ENCODE measurements at regions not wholly inside any gene's neighbourhood (a gene's known extent, or its start where the extent isn't known, plus 50 kb on each side); places are given as distances from the start of the nearest gene placed in this dataset.
A peak's percentile ranks its signal among the peaks of the same experiment; 100 is the strongest.

DNA sequence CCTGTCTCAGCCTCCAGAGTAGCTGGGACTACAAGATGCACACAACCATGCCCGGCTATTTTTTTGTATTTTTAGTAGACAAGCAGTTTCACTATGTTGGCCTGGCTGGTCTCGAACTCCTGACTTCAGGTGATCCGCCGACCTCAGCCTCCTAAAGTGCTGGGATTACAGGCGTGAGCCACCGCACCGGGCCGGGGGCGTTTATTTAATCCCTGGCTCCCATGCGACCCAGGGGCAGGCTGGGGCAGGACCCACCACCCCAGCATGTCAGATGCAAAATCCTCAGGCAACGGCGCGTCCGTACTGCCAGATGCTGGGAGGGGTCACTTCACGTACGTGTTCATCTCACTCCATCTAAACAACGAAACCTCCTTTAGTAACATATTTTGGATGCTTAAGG lies 518.7 kb upstream of the NOX3 start:
- H4K8ac ChIP-seq (ENCODE audit: low read length), result no peak overlapping the region
- WGBS, result 97% methylated on average over 17 of the region's 17 CpGs
- H2BK5ac ChIP-seq (ENCODE audit: low read depth, low read length, poor library complexity, severe bottlenecking), result no peak overlapping the region
- no peak overlapping the region for H3K9ac ChIP-seq (ENCODE audit: low read length)
- H3K27ac ChIP-seq (ENCODE audit: low read length, poor library complexity, severe bottlenecking), result no peak overlapping the region
- H3K9me3 ChIP-seq (ENCODE audit: control insufficient read depth, low read length), result peaks cover 17% of the 10 kb centered on the region
- no peak overlapping the region for H3K4me3 ChIP-seq (ENCODE audit: insufficient read depth in 1 of 2, low read depth in 1 of 2, low read length in 2 of 2)
- H2AK5ac ChIP-seq (ENCODE audit: low read length, severe bottlenecking), result no peak overlapping the region
- H2BK15ac ChIP-seq (ENCODE audit: low read depth, poor library complexity, severe bottlenecking), result no peak overlapping the region
- H3K79me1 ChIP-seq (replicated peaks; ENCODE audit: low read length, poor library complexity, severe bottlenecking), result no peaks in the 10 kb centered on the region
- no peak overlapping the region for H2BK12ac ChIP-seq (ENCODE audit: low read length in 2 of 2)
- no peaks in the 10 kb centered on the region for H3K27me3 ChIP-seq (ENCODE audit: control insufficient read depth in 1 of 2, insufficient read depth in 1 of 2, low read length in 2 of 2)
- no peak for DNase-seq
- no peak overlapping the region for H2AFZ ChIP-seq (ENCODE audit: low read depth, low read length)
- H3K23ac ChIP-seq (ENCODE audit: low read length in 2 of 2), result no peak overlapping the region
- no peaks in the 10 kb centered on the region for H3K4me1 ChIP-seq (ENCODE audit: control insufficient read depth, insufficient read depth, low read depth, low read length)
- no peaks in the 10 kb centered on the region for H3K36me3 ChIP-seq (ENCODE audit: control insufficient read depth in 1 of 2, insufficient read depth in 2 of 2, low read depth in 1 of 2, low read length in 2 of 2)
- H4K91ac ChIP-seq (ENCODE audit: low read length), result peak overlapping the region; percentile 3
- H2BK120ac ChIP-seq (ENCODE audit: low read depth, low read length), result no peak overlapping the region
- no peak overlapping the region for H3K4me2 ChIP-seq (ENCODE audit: low read length, poor library complexity, severe bottlenecking)
- H3K4ac ChIP-seq (ENCODE audit: low read depth in 1 of 2, low read length in 2 of 2), result no peak overlapping the region
- no peak overlapping the region for H3K14ac ChIP-seq (ENCODE audit: low read length in 2 of 2)
- H3K18ac ChIP-seq (ENCODE audit: low read depth in 1 of 2, low read length in 2 of 2), result no peak overlapping the region

DNA sequence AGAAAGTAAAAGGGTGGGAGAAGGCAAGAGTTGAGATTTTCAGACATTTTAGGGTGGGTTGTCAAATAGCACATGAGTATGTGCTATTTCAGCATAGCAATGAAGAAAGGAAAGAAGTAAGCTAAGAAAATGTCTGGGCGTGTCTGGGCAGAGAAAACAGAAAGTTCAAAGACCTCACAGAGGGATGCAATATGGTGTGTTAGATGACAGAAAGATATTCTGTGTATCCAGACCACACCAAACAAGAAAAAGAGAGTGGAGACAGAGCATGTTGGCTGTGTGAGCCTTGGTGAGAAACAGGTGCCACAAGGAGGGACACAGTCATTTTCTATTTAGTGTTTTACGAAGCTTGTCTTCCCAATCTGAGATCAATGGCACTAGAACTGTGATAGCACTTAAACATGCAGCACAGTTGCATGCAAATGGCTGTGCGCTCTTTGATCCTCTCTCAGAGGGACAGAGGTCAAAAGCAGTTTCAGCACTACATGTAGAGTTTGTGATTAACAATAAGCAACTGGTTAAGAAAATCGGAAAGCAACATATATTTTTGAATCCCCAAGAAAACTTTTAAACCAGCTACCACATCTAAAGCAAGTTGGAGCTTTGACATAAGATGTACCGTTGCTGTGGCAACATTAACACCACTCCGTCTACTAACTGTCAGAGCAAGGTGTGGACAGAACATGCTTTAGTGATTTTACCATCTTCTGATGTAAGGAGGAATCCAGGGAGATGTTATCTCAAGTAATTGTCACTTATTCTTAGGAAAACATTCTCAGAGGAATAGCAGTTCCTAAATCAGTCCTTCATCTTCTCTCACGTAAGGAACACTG lies 515.5 kb upstream of the NOX3 start:
- Histone ChIP-seq H3K36me3 (ENCODE audit: control insufficient read depth in 1 of 2, insufficient read depth in 2 of 2, low read depth in 1 of 2, low read length in 2 of 2) (no peaks in the 10 kb centered on the region), H3K9me3 (ENCODE audit: control insufficient read depth, low read length) (peaks cover 12% of the 10 kb centered on the region), H2AK5ac (ENCODE audit: low read length, severe bottlenecking) (no peak overlapping the region), H2BK5ac (ENCODE audit: low read depth, low read length, poor library complexity, severe bottlenecking) (no peak overlapping the region), H3K79me1 (replicated peaks; ENCODE audit: low read length, poor library complexity, severe bottlenecking) (no peaks in the 10 kb centered on the region), H2BK120ac (ENCODE audit: low read depth, low read length) (no peak overlapping the region), H2AFZ (ENCODE audit: low read depth, low read length) (no peak overlapping the region), H3K4ac (ENCODE audit: low read depth in 1 of 2, low read length in 2 of 2) (no peak overlapping the region), H3K9ac (ENCODE audit: low read length) (no peak overlapping the region), H3K27ac (ENCODE audit: low read length, poor library complexity, severe bottlenecking) (no peak overlapping the region), H3K4me1 (ENCODE audit: control insufficient read depth, insufficient read depth, low read depth, low read length) (no peaks in the 10 kb centered on the region), H2BK12ac (ENCODE audit: low read length in 2 of 2) (no peak overlapping the region), H4K8ac (ENCODE audit: low read length) (no peak overlapping the region), H3K18ac (ENCODE audit: low read depth in 1 of 2, low read length in 2 of 2) (no peak overlapping the region), H4K91ac (ENCODE audit: low read length) (no peak overlapping the region), H3K4me2 (ENCODE audit: low read length, poor library complexity, severe bottlenecking) (no peak overlapping the region), H3K4me3 (ENCODE audit: insufficient read depth in 1 of 2, low read depth in 1 of 2, low read length in 2 of 2) (no peak overlapping the region), H3K14ac (ENCODE audit: low read length in 2 of 2) (no peak overlapping the region), H2BK15ac (ENCODE audit: low read depth, poor library complexity, severe bottlenecking) (no peak overlapping the region), H3K23ac (ENCODE audit: low read length in 2 of 2) (no peak overlapping the region), H3K27me3 (ENCODE audit: control insufficient read depth in 1 of 2, insufficient read depth in 1 of 2, low read length in 2 of 2) (no peaks in the 10 kb centered on the region)
- no peak for DNase-seq
- 93% methylated on average over 6 of the region's 7 CpGs for WGBS

GRCh38 chr6:155970472-155970871 lies 514.8 kb upstream of the NOX3 start:
- Histone ChIP-seq H3K4ac (ENCODE audit: low read depth in 1 of 2, low read length in 2 of 2) (no peak overlapping the region), H3K27ac (ENCODE audit: low read length, poor library complexity, severe bottlenecking) (no peak overlapping the region), H3K9ac (ENCODE audit: low read length) (no peak overlapping the region), H2AK5ac (ENCODE audit: low read length, severe bottlenecking) (no peak overlapping the region), H3K4me2 (ENCODE audit: low read length, poor library complexity, severe bottlenecking) (no peak overlapping the region), H3K36me3 (ENCODE audit: control insufficient read depth in 1 of 2, insufficient read depth in 2 of 2, low read depth in 1 of 2, low read length in 2 of 2) (no peaks in the 10 kb centered on the region), H2BK120ac (ENCODE audit: low read depth, low read length) (no peak overlapping the region), H3K23ac (ENCODE audit: low read length in 2 of 2) (no peak overlapping the region), H3K14ac (ENCODE audit: low read length in 2 of 2) (no peak overlapping the region), H3K18ac (ENCODE audit: low read depth in 1 of 2, low read length in 2 of 2) (no peak overlapping the region), H2AFZ (ENCODE audit: low read depth, low read length) (no peak overlapping the region), H4K8ac (ENCODE audit: low read length) (no peak overlapping the region), H2BK15ac (ENCODE audit: low read depth, poor library complexity, severe bottlenecking) (no peak overlapping the region), H3K9me3 (ENCODE audit: control insufficient read depth, low read length) (peaks cover 12% of the 10 kb centered on the region), H3K4me3 (ENCODE audit: insufficient read depth in 1 of 2, low read depth in 1 of 2, low read length in 2 of 2) (no peak overlapping the region), H4K91ac (ENCODE audit: low read length) (no peak overlapping the region), H2BK5ac (ENCODE audit: low read depth, low read length, poor library complexity, severe bottlenecking) (no peak overlapping the region), H3K79me1 (replicated peaks; ENCODE audit: low read length, poor library complexity, severe bottlenecking) (no peaks in the 10 kb centered on the region), H3K27me3 (ENCODE audit: control insufficient read depth in 1 of 2, insufficient read depth in 1 of 2, low read length in 2 of 2) (no peaks in the 10 kb centered on the region), H3K4me1 (ENCODE audit: control insufficient read depth, insufficient read depth, low read depth, low read length) (no peaks in the 10 kb centered on the region), H2BK12ac (ENCODE audit: low read length in 2 of 2) (no peak overlapping the region)
- no peak for DNase-seq

GRCh38 chr6:155968921-155969320 lies 513.3 kb upstream of the NOX3 start:
- H3K4ac ChIP-seq (ENCODE audit: low read depth in 1 of 2, low read length in 2 of 2), result no peak overlapping the region
- H2AK5ac ChIP-seq (ENCODE audit: low read length, severe bottlenecking), result no peak overlapping the region
- no peak overlapping the region for H2AFZ ChIP-seq (ENCODE audit: low read depth, low read length)
- H2BK5ac ChIP-seq (ENCODE audit: low read depth, low read length, poor library complexity, severe bottlenecking), result no peak overlapping the region
- peaks cover 16% of the 10 kb centered on the region for H3K9me3 ChIP-seq (ENCODE audit: control insufficient read depth, low read length)
- no peak overlapping the region for H2BK120ac ChIP-seq (ENCODE audit: low read depth, low read length)
- H3K27me3 ChIP-seq (ENCODE audit: control insufficient read depth in 1 of 2, insufficient read depth in 1 of 2, low read length in 2 of 2), result no peaks in the 10 kb centered on the region
- H3K36me3 ChIP-seq (ENCODE audit: control insufficient read depth in 1 of 2, insufficient read depth in 2 of 2, low read depth in 1 of 2, low read length in 2 of 2), result no peaks in the 10 kb centered on the region
- H3K79me1 ChIP-seq (replicated peaks; ENCODE audit: low read length, poor library complexity, severe bottlenecking), result no peaks in the 10 kb centered on the region
- DNase-seq, result no peak
- no peak overlapping the region for H3K14ac ChIP-seq (ENCODE audit: low read length in 2 of 2)
- H3K18ac ChIP-seq (ENCODE audit: low read depth in 1 of 2, low read length in 2 of 2), result no peak overlapping the region
- no peak overlapping the region for H4K91ac ChIP-seq (ENCODE audit: low read length)
- H3K27ac ChIP-seq (ENCODE audit: low read length, poor library complexity, severe bottlenecking), result no peak overlapping the region
- H3K4me2 ChIP-seq (ENCODE audit: low read length, poor library complexity, severe bottlenecking), result no peak overlapping the region
- no peak overlapping the region for H4K8ac ChIP-seq (ENCODE audit: low read length)
- H2BK12ac ChIP-seq (ENCODE audit: low read length in 2 of 2), result no peak overlapping the region
- no peaks in the 10 kb centered on the region for H3K4me1 ChIP-seq (ENCODE audit: control insufficient read depth, insufficient read depth, low read depth, low read length)
- no peak overlapping the region for H2BK15ac ChIP-seq (ENCODE audit: low read depth, poor library complexity, severe bottlenecking)
- no peak overlapping the region for H3K4me3 ChIP-seq (ENCODE audit: insufficient read depth in 1 of 2, low read depth in 1 of 2, low read length in 2 of 2)
- 100% methylated on average over 1 of the region's 1 CpG for WGBS
- H3K9ac ChIP-seq (ENCODE audit: low read length), result no peak overlapping the region
- no peak overlapping the region for H3K23ac ChIP-seq (ENCODE audit: low read length in 2 of 2)
